ENCODE measurements at regions not wholly inside any gene's neighbourhood (a gene's known extent, or its start where the extent isn't known, plus 50 kb on each side); places are given as distances from the start of the nearest gene placed in this dataset.

DNA sequence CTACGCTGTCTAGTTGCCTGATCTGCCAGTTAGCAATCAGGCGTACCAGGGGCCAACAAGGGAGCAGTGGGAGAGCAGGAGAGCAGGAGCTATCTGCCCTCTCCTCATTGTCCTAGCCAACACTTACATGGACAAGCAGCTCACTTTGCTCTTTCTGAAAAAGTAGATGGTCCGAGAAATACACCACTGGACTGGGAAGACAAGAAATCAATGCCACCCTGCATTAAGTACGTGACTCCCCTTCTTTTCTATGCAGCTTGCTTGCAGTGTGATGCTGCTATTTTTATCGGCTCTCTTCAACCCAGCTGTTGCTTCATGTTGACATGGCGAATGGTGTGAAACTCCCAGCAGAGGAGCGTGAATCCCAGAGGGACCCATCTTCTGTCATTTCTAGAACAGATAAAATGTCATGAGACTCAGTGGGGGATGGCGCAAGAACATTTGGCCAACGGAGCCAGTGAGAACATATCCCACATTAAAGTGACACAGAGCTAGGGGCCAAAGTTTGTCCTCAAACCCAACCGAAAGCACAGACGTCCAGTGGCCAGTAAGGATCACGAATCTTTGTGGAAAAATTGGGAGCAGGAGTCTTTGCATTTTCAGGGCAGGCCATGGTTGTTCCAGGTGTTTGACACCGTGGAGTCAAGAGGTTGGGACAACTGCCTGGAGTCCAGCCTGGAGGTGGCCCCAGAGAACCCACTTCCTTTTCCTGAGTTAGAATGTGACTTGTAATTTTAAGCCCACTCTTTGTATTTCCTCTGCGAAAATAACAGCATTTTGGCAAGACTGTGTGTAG lies 53.7 kb upstream of the MEF2A start:
- DNase-seq = no peak

- no peak for DNase-seq
These were observed 51.5 kb upstream of the MEF2A start for GRCh38 chr15:99514306-99514705.
